OCI-LY7 (cell line): ENCODE measurements at regions not wholly inside any gene's neighbourhood (a gene's known extent, or its start where the extent isn't known, plus 50 kb on each side); places are given as distances from the start of the nearest gene placed in this dataset.
"Not testable (repeated sequence)": the region's sequence is repeated elsewhere in the genome, so short reads cannot be mapped to it uniquely, and the experiment has no call there.

Source experiments
- BruUV-seq: library from RNA; stranded (reverse); fragments of 400-500 nt; replicated peaks from 2 replicates; lab custom pipeline; 2021; lab: Mats Ljungman, UMichigan
- CTCF ChIA-PET: fragments of 300-600 bp; sonication (Branson Sonifier 250); formaldehyde crosslinking; loops from one replicate; lab custom pipeline; 2022; ENCODE audit warnings: antibody characterized with exemption; ENCODE audit not compliant: unreplicated experiment; lab: Charles Lee
- POLR2A ChIA-PET: fragments of 300-600 bp; sonication (Branson Sonifier 250); formaldehyde crosslinking; loops from one replicate; lab custom pipeline; 2022; ENCODE audit warnings: antibody characterized with exemption; lab: Charles Lee
- DNase-seq: peaks from one replicate; pipeline ENCODE4 v3.0.0-alpha.2; 2015; ENCODE audit warnings: low spot score
- H2AFZ ChIP-seq: fragments of 200-600 bp; sonication (generic), shearing (Covaris generic); 2 replicates; pipeline ENCODE4 v1.6.1; 2014; ENCODE audit warnings: mild to moderate bottlenecking, antibody characterized with exemption, low read length, moderate library complexity
- H3K27ac ChIP-seq: fragments of 200-600 bp; sonication (generic); 2 replicates; pipeline ENCODE4 v1.5.1; 2014; ENCODE audit warnings: mixed run types, low read depth, mild to moderate bottlenecking, moderate library complexity, low read length, inconsistent platforms; ENCODE audit not compliant: poor library complexity, severe bottlenecking
- H3K36me3 ChIP-seq: fragments of 200-600 bp; sonication (generic); 2 replicates; pipeline ENCODE4 v1.6.1; 2014; ENCODE audit warnings: mild to moderate bottlenecking, antibody characterized with exemption, low read length, moderate library complexity, mixed read lengths; ENCODE audit not compliant: insufficient read depth
- H3K4me1 ChIP-seq: fragments of 200-600 bp; sonication (generic); 2 replicates; pipeline ENCODE4 v1.5.1; 2014; ENCODE audit warnings: mild to moderate bottlenecking, low read length; ENCODE audit not compliant: insufficient read depth, poor library complexity, severe bottlenecking
- H3K4me2 ChIP-seq: fragments of 200-600 bp; sonication (generic); 2 replicates; pipeline ENCODE4 v1.6.1; 2014; ENCODE audit warnings: mild to moderate bottlenecking, low read length
- H3K4me3 ChIP-seq: fragments of 200-600 bp; sonication (generic); 2 replicates; pipeline ENCODE4 v1.5.1; 2014; ENCODE audit warnings: mild to moderate bottlenecking, low read depth, low read length; ENCODE audit not compliant: poor library complexity, severe bottlenecking
- H3K79me2 ChIP-seq: fragments of 200-600 bp; sonication (generic); 2 replicates; pipeline ENCODE4 v1.6.1; 2016; ENCODE audit warnings: low read depth, mild to moderate bottlenecking, low read length, moderate library complexity, mixed read lengths; ENCODE audit not compliant: insufficient read depth
- H3K9me2 ChIP-seq: fragments of 200-600 bp; sonication (generic); 2 replicates; pipeline ENCODE4 v1.6.1; 2016; ENCODE audit warnings: mild to moderate bottlenecking, low read length, mixed read lengths; ENCODE audit not compliant: insufficient read depth
- H3K9me3 ChIP-seq: fragments of 200-600 bp; sonication (generic); 2 replicates; pipeline ENCODE4 v1.6.1; 2014; ENCODE audit warnings: mild to moderate bottlenecking, mixed run types, low read length, mixed read lengths
- H4K20me1 ChIP-seq: fragments of 200-600 bp; sonication (generic); 2 replicates; pipeline ENCODE4 v1.6.1; 2014; ENCODE audit warnings: mild to moderate bottlenecking, antibody characterized with exemption, low read length, moderate library complexity, mixed read lengths; ENCODE audit not compliant: insufficient read depth
- CTCF ChIP-seq: fragments of 200-600 bp; sonication (generic); conservative IDR thresholded peaks from 2 replicates; pipeline ENCODE4 v1.5.1; 2014; ENCODE audit warnings: mild to moderate bottlenecking, antibody characterized with exemption, low read length, moderate library complexity, mixed read lengths
- EZH2phosphoT487 ChIP-seq: fragments of 200-600 bp; sonication (generic); IDR thresholded peaks from 2 replicates; pipeline ENCODE4 v1.6.1; 2018; ENCODE audit warnings: low read depth, borderline replicate concordance, mild to moderate bottlenecking, mixed run types, antibody characterized with exemption, low read length, moderate library complexity, mixed read lengths
- intact Hi-C: fragments of 100-400 bp; cut with micrococcal nuclease; formaldehyde crosslinking; loops from one replicate; pipeline ENCODE4 v1.10.0; 2022; ENCODE audit not compliant: unreplicated experiment

DNA sequence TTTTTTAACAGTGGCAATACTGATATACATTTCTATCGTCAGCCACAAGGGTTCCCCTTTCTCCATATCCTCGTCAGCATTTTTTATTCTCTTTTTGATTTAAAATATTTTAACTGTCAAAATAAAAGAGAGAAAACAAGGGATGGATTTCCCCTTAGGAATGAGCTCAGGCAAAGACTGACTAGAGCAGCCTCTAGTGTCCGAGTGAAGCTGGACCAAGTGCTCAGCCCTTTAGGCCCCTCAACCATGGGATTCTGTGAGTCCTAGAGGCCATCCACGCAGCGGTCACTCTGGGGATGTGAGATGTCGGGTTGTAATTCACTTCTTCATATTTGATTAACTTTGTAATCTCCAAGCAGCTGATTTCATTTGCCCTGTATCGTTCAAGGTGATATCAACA lies 137.4 kb upstream of the RNF32 start:
- Histone ChIP-seq H2AFZ (no peak overlapping the region), H4K20me1 (no peaks in the 10 kb centered on the region), H3K9me2 (no peaks in the 10 kb centered on the region), H3K9me3 (no peaks in the 10 kb centered on the region), H3K27ac (no peak overlapping the region), H3K36me3 (no peaks in the 10 kb centered on the region), H3K4me1 (no peaks in the 10 kb centered on the region), H3K4me3 (no peak overlapping the region), H3K4me2 (no peak overlapping the region), H3K79me2 (no peaks in the 10 kb centered on the region)
- TF ChIP-seq EZH2phosphoT487, result no peak
- no peak for TF ChIP-seq CTCF
- intact Hi-C loops, result no loop called here
- CTCF ChIA-PET, result no interaction called here
- BruUV-seq, result no TSS peak
- POLR2A ChIA-PET, result no interaction called here
- DNase-seq, result no peak

GRCh38 chr7:156501815-156502214 lies 138.8 kb upstream of the RNF32 start:
- H4K20me1 ChIP-seq, H3K9me2 ChIP-seq, H3K4me3 ChIP-seq, POLR2A ChIA-PET, BruUV-seq, DNase-seq, H3K27ac ChIP-seq, H3K4me1 ChIP-seq, H2AFZ ChIP-seq, intact Hi-C loops, H3K79me2 ChIP-seq, CTCF ChIA-PET, H3K9me3 ChIP-seq, H3K36me3 ChIP-seq, H3K4me2 ChIP-seq: not testable (repeated sequence)

GRCh38 chr7:156499247-156499881 lies 141.2 kb upstream of the RNF32 start:
- DNase-seq, result no peak
- no peaks in the 10 kb centered on the region for H3K79me2 ChIP-seq
- H3K27ac ChIP-seq, result no peak overlapping the region
- H2AFZ ChIP-seq, result no peak overlapping the region
- H3K4me3 ChIP-seq, result no peak overlapping the region
- no peaks in the 10 kb centered on the region for H3K9me2 ChIP-seq
- ChIA-PET POLR2A (interaction anchor here (0.5 kb wide), 1 partner anchor 1033 kb away, joined by 3 read pairs; no protein-coding TSS in a partner anchor), CTCF (no interaction called here)
- no peaks in the 10 kb centered on the region for H3K9me3 ChIP-seq
- TF ChIP-seq CTCF (no peak), EZH2phosphoT487 (no peak)
- H4K20me1 ChIP-seq, result no peaks in the 10 kb centered on the region
- no peak overlapping the region for H3K4me2 ChIP-seq
- H3K4me1 ChIP-seq, result no peaks in the 10 kb centered on the region
- H3K36me3 ChIP-seq, result no peaks in the 10 kb centered on the region
- BruUV-seq, result no TSS peak
- intact Hi-C loops, result no loop called here
